Liver (tissue), 3 donors: ENCODE measurements at regions not wholly inside any gene's neighbourhood (a gene's known extent, or its start where the extent isn't known, plus 50 kb on each side); places are given as distances from the start of the nearest gene placed in this dataset.

Source experiments
- ATF3 ChIP-seq: IDR thresholded peaks from 2 replicates; pipeline ENCODE4 v1.6.1; 2016; ENCODE audit warnings: antibody characterized with exemption
- CTCF ChIP-seq: fragments of 150-350 bp; IDR thresholded peaks from 2 replicates; pipeline ENCODE4 v1.5.1; 2017; ENCODE audit warnings: improper control_type of control experiment, low read depth, low read length; ENCODE audit not compliant: missing input control
- GABPA ChIP-seq, 2 donors: IDR thresholded peaks in 1 of 2; conservative IDR thresholded peaks in 1 of 2; 2 replicates each; pipeline ENCODE4 v1.6.1; 2016; ENCODE audit warnings: antibody characterized with exemption in 2 of 2, mild to moderate bottlenecking in 1 of 2, moderate library complexity in 1 of 2
- MAX ChIP-seq: IDR thresholded peaks from 2 replicates; pipeline ENCODE4 v1.6.1; 2016; ENCODE audit warnings: antibody characterized with exemption
- RAD21 ChIP-seq, 2 donors: IDR thresholded peaks; 2 replicates each; pipeline ENCODE4 v1.6.1; 2016; ENCODE audit warnings: antibody characterized with exemption in 2 of 2, mild to moderate bottlenecking in 2 of 2
- REST ChIP-seq: IDR thresholded peaks from 2 replicates; pipeline ENCODE4 v1.6.1; 2016; ENCODE audit warnings: antibody characterized with exemption, mild to moderate bottlenecking
- SP1 ChIP-seq: IDR thresholded peaks from 2 replicates; pipeline ENCODE4 v1.6.1; 2018; ENCODE audit warnings: antibody characterized with exemption, mild to moderate bottlenecking
- TAF1 ChIP-seq: conservative IDR thresholded peaks from 2 replicates; pipeline ENCODE4 v1.6.1; 2016; ENCODE audit warnings: antibody characterized with exemption, mild to moderate bottlenecking
- YY1 ChIP-seq: IDR thresholded peaks from 2 replicates; pipeline ENCODE4 v1.6.1; 2016; ENCODE audit warnings: antibody characterized with exemption, mild to moderate bottlenecking
- donor health status: healthy.
- donor health status: healthy.

GRCh38 chr3:20400686-20401085 is 214.7 kb upstream of the SGO1 start:
- no peak for TF ChIP-seq CTCF
- TF ChIP-seq GABPA (IDR thresholded peaks at IDR 0.05 in 1 of 2, conservative IDR thresholded peaks at IDR 0.05 in 1 of 2): no peak
- no peak for TF ChIP-seq TAF1
- TF ChIP-seq REST: no peak
- no peak for TF ChIP-seq YY1
- no peak for TF ChIP-seq RAD21 (IDR thresholded peaks at IDR 0.05)
- TF ChIP-seq SP1: no peak
- no peak for TF ChIP-seq MAX
- TF ChIP-seq ATF3: no peak
